ENCODE measurements at regions not wholly inside any gene's neighbourhood (a gene's known extent, or its start where the extent isn't known, plus 50 kb on each side); places are given as distances from the start of the nearest gene placed in this dataset.
"Not testable (repeated sequence)": the region's sequence is repeated elsewhere in the genome, so short reads cannot be mapped to it uniquely, and the experiment has no call there.

GRCh38 chr6:92952111-92952510 lies 467.2 kb downstream of the EPHA7 start:
- not testable (repeated sequence) for H3K4me3 ChIP-seq (ENCODE audit: low read length in 2 of 2); H3K9ac ChIP-seq (ENCODE audit: low read length in 2 of 2); H3K9me3 ChIP-seq (ENCODE audit: control insufficient read depth in 2 of 2, low read length in 2 of 2); H3K27ac ChIP-seq (ENCODE audit: low read length); H3K4me1 ChIP-seq (ENCODE audit: control insufficient read depth, insufficient read depth, low read length); H3K36me3 ChIP-seq (ENCODE audit: control insufficient read depth in 2 of 2, insufficient read depth in 2 of 2, low read length in 2 of 2); H3K27me3 ChIP-seq (ENCODE audit: control insufficient read depth in 1 of 2, insufficient read depth in 2 of 2, low read length in 2 of 2)

GRCh38 chr6:92945799-92946198 lies 473.6 kb downstream of the EPHA7 start:
- no peak overlapping the region for H3K4me3 ChIP-seq (ENCODE audit: low read length in 2 of 2)
- no peaks in the 10 kb centered on the region for H3K4me1 ChIP-seq (ENCODE audit: control insufficient read depth, insufficient read depth, low read length)
- H3K27me3 ChIP-seq (ENCODE audit: control insufficient read depth in 1 of 2, insufficient read depth in 2 of 2, low read length in 2 of 2), result no peaks in the 10 kb centered on the region
- H3K9me3 ChIP-seq (ENCODE audit: control insufficient read depth in 2 of 2, low read length in 2 of 2), result no peaks in the 10 kb centered on the region
- H3K27ac ChIP-seq (ENCODE audit: low read length), result no peak overlapping the region
- no peak overlapping the region for H3K9ac ChIP-seq (ENCODE audit: low read length in 2 of 2)
- H3K36me3 ChIP-seq (ENCODE audit: control insufficient read depth in 2 of 2, insufficient read depth in 2 of 2, low read length in 2 of 2), result no peaks in the 10 kb centered on the region

GRCh38 chr6:92944132-92944531 lies 475.2 kb downstream of the EPHA7 start:
- Histone ChIP-seq H3K9me3 (ENCODE audit: control insufficient read depth in 2 of 2, low read length in 2 of 2) (no peaks in the 10 kb centered on the region), H3K4me1 (ENCODE audit: control insufficient read depth, insufficient read depth, low read length) (no peaks in the 10 kb centered on the region), H3K27ac (ENCODE audit: low read length) (no peak overlapping the region), H3K9ac (ENCODE audit: low read length in 2 of 2) (no peak overlapping the region), H3K36me3 (ENCODE audit: control insufficient read depth in 2 of 2, insufficient read depth in 2 of 2, low read length in 2 of 2) (no peaks in the 10 kb centered on the region), H3K4me3 (ENCODE audit: low read length in 2 of 2) (no peak overlapping the region), H3K27me3 (ENCODE audit: control insufficient read depth in 1 of 2, insufficient read depth in 2 of 2, low read length in 2 of 2) (no peaks in the 10 kb centered on the region)

- no peaks in the 10 kb centered on the region for H3K36me3 ChIP-seq (ENCODE audit: control insufficient read depth in 2 of 2, insufficient read depth in 2 of 2, low read length in 2 of 2)
- H3K9me3 ChIP-seq (ENCODE audit: control insufficient read depth in 2 of 2, low read length in 2 of 2), result no peaks in the 10 kb centered on the region
- H3K9ac ChIP-seq (ENCODE audit: low read length in 2 of 2), result no peak overlapping the region
- no peaks in the 10 kb centered on the region for H3K4me1 ChIP-seq (ENCODE audit: control insufficient read depth, insufficient read depth, low read length)
- no peak overlapping the region for H3K27ac ChIP-seq (ENCODE audit: low read length)
- no peak overlapping the region for H3K4me3 ChIP-seq (ENCODE audit: low read length in 2 of 2)
- H3K27me3 ChIP-seq (ENCODE audit: control insufficient read depth in 1 of 2, insufficient read depth in 2 of 2, low read length in 2 of 2), result no peaks in the 10 kb centered on the region
Observed at GRCh38 chr6:92942549-92942948, 476.8 kb downstream of the EPHA7 start.

GRCh38 chr6:92934625-92935024 lies 484.7 kb downstream of the EPHA7 start:
- Histone ChIP-seq H3K9me3 (ENCODE audit: control insufficient read depth in 2 of 2, low read length in 2 of 2) (peaks cover 0 to 2% of the 10 kb centered on the region in 2 donors), H3K27ac (ENCODE audit: low read length) (no peak overlapping the region), H3K9ac (ENCODE audit: low read length in 2 of 2) (no peak overlapping the region), H3K27me3 (ENCODE audit: control insufficient read depth in 1 of 2, insufficient read depth in 2 of 2, low read length in 2 of 2) (no peaks in the 10 kb centered on the region), H3K36me3 (ENCODE audit: control insufficient read depth in 2 of 2, insufficient read depth in 2 of 2, low read length in 2 of 2) (no peaks in the 10 kb centered on the region), H3K4me1 (ENCODE audit: control insufficient read depth, insufficient read depth, low read length) (no peaks in the 10 kb centered on the region), H3K4me3 (ENCODE audit: low read length in 2 of 2) (no peak overlapping the region)

- Histone ChIP-seq H3K4me1 (ENCODE audit: control insufficient read depth, insufficient read depth, low read length) (no peaks in the 10 kb centered on the region), H3K9me3 (ENCODE audit: control insufficient read depth in 2 of 2, low read length in 2 of 2) (peaks cover 0 to 2% of the 10 kb centered on the region in 2 donors), H3K36me3 (ENCODE audit: control insufficient read depth in 2 of 2, insufficient read depth in 2 of 2, low read length in 2 of 2) (no peaks in the 10 kb centered on the region), H3K27me3 (ENCODE audit: control insufficient read depth in 1 of 2, insufficient read depth in 2 of 2, low read length in 2 of 2) (no peaks in the 10 kb centered on the region), H3K9ac (ENCODE audit: low read length in 2 of 2) (no peak overlapping the region), H3K27ac (ENCODE audit: low read length) (no peak overlapping the region), H3K4me3 (ENCODE audit: low read length in 2 of 2) (no peak overlapping the region)
Observed at GRCh38 chr6:92930171-92930570, 489.2 kb downstream of the EPHA7 start.

GRCh38 chr6:92922216-92922806 lies 497.0 kb downstream of the EPHA7 start:
- Histone ChIP-seq H3K27me3 (ENCODE audit: control insufficient read depth in 1 of 2, insufficient read depth in 2 of 2, low read length in 2 of 2) (no peaks in the 10 kb centered on the region), H3K27ac (ENCODE audit: low read length) (no peak overlapping the region), H3K36me3 (ENCODE audit: control insufficient read depth in 2 of 2, insufficient read depth in 2 of 2, low read length in 2 of 2) (no peaks in the 10 kb centered on the region), H3K9ac (ENCODE audit: low read length in 2 of 2) (no peak overlapping the region), H3K4me3 (ENCODE audit: low read length in 2 of 2) (no peak overlapping the region), H3K4me1 (ENCODE audit: control insufficient read depth, insufficient read depth, low read length) (no peaks in the 10 kb centered on the region), H3K9me3 (ENCODE audit: control insufficient read depth in 2 of 2, low read length in 2 of 2) (no peaks in the 10 kb centered on the region)

GRCh38 chr6:92915466-92915865 lies 503.9 kb downstream of the EPHA7 start:
- Histone ChIP-seq H3K36me3 (ENCODE audit: control insufficient read depth in 2 of 2, insufficient read depth in 2 of 2, low read length in 2 of 2) (no peaks in the 10 kb centered on the region), H3K27me3 (ENCODE audit: control insufficient read depth in 1 of 2, insufficient read depth in 2 of 2, low read length in 2 of 2) (no peaks in the 10 kb centered on the region), H3K27ac (ENCODE audit: low read length) (no peak overlapping the region), H3K4me3 (ENCODE audit: low read length in 2 of 2) (no peak overlapping the region), H3K4me1 (ENCODE audit: control insufficient read depth, insufficient read depth, low read length) (no peaks in the 10 kb centered on the region), H3K9me3 (ENCODE audit: control insufficient read depth in 2 of 2, low read length in 2 of 2) (no peaks in the 10 kb centered on the region), H3K9ac (ENCODE audit: low read length in 2 of 2) (no peak overlapping the region)

- H3K9ac ChIP-seq (ENCODE audit: low read length in 2 of 2), result no peak overlapping the region
- no peaks in the 10 kb centered on the region for H3K27me3 ChIP-seq (ENCODE audit: control insufficient read depth in 1 of 2, insufficient read depth in 2 of 2, low read length in 2 of 2)
- H3K27ac ChIP-seq (ENCODE audit: low read length), result no peak overlapping the region
- H3K36me3 ChIP-seq (ENCODE audit: control insufficient read depth in 2 of 2, insufficient read depth in 2 of 2, low read length in 2 of 2), result no peaks in the 10 kb centered on the region
- no peaks in the 10 kb centered on the region for H3K4me1 ChIP-seq (ENCODE audit: control insufficient read depth, insufficient read depth, low read length)
- H3K9me3 ChIP-seq (ENCODE audit: control insufficient read depth in 2 of 2, low read length in 2 of 2), result no peaks in the 10 kb centered on the region
- H3K4me3 ChIP-seq (ENCODE audit: low read length in 2 of 2), result no peak overlapping the region
Observed at GRCh38 chr6:92911301-92911700, 508.1 kb downstream of the EPHA7 start.

- Histone ChIP-seq H3K9ac (ENCODE audit: low read length in 2 of 2) (no peak overlapping the region), H3K36me3 (ENCODE audit: control insufficient read depth in 2 of 2, insufficient read depth in 2 of 2, low read length in 2 of 2) (no peaks in the 10 kb centered on the region), H3K9me3 (ENCODE audit: control insufficient read depth in 2 of 2, low read length in 2 of 2) (no peaks in the 10 kb centered on the region), H3K4me3 (ENCODE audit: low read length in 2 of 2) (no peak overlapping the region), H3K27ac (ENCODE audit: low read length) (no peak overlapping the region), H3K4me1 (ENCODE audit: control insufficient read depth, insufficient read depth, low read length) (no peaks in the 10 kb centered on the region), H3K27me3 (ENCODE audit: control insufficient read depth in 1 of 2, insufficient read depth in 2 of 2, low read length in 2 of 2) (no peaks in the 10 kb centered on the region)
Observed at GRCh38 chr6:92910646-92911045, 508.7 kb downstream of the EPHA7 start.

- Histone ChIP-seq H3K9me3 (ENCODE audit: control insufficient read depth in 2 of 2, low read length in 2 of 2) (no peaks in the 10 kb centered on the region), H3K4me3 (ENCODE audit: low read length in 2 of 2) (no peak overlapping the region), H3K9ac (ENCODE audit: low read length in 2 of 2) (no peak overlapping the region), H3K27ac (ENCODE audit: low read length) (no peak overlapping the region), H3K4me1 (ENCODE audit: control insufficient read depth, insufficient read depth, low read length) (no peaks in the 10 kb centered on the region), H3K27me3 (ENCODE audit: control insufficient read depth in 1 of 2, insufficient read depth in 2 of 2, low read length in 2 of 2) (no peaks in the 10 kb centered on the region), H3K36me3 (ENCODE audit: control insufficient read depth in 2 of 2, insufficient read depth in 2 of 2, low read length in 2 of 2) (no peaks in the 10 kb centered on the region)
Observed at GRCh38 chr6:92906385-92906784, 513.0 kb downstream of the EPHA7 start.

Measured in stomach smooth muscle (tissue), 2 donors.